GM18505 (cell line): ENCODE measurements at regions not wholly inside any gene's neighbourhood (a gene's known extent, or its start where the extent isn't known, plus 50 kb on each side); places are given as distances from the start of the nearest gene placed in this dataset.

Experiments
- ATAC-seq: cut with Tn5 transposase; IDR thresholded peaks from one replicate; pipeline ENCODE4 v1.9.1; 2021; ENCODE audit not compliant: unreplicated experiment
- POLR2A ChIP-seq: IDR thresholded peaks from 4 replicates; pipeline ENCODE4 v1.6.1; 2011; ENCODE audit warnings: borderline replicate concordance; ENCODE audit not compliant: insufficient read depth, insufficient read length; ENCODE audit errors: extremely low read depth

DNA sequence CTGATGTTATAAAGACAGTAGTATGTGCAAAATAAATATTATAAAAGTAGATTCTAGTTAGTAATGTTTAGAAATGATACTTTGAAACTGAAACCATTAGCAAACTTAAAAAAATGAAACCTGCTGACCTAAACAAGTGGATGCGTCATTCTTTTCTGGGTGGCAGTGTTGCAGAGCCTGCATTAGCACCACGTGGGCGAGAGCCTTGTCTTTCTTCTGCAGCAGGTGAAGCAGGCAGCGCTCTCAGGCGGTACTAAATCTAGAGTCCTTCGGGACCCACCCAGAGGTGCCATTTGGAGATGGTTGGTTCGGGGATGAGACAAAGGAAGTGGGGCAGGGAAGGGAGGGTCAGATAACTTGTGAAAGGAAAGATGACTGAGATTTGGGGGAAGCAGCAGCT, 759.1 kb upstream of the IGFBP3 start:
- ATAC-seq = no peak

DNA sequence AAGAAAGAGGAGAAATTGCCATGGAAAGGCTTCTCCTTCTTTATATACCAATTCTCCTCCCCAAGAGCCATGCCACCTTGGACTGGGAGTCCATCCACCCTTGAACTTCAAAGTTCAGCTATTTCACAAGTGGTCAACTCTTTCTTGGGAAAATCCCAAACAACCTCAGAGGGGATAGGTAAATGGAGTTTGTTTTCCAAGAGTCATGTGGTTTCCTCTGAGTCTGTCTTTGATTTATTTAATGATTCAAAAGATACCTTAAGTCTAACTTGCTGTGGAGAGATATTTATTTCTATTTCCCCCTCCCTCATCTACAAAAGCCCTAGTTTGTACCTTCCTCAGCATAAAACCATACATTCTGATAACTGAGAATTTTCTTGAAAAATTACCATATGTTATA, 758.6 kb upstream of the IGFBP3 start:
- no peak for ATAC-seq
- TF ChIP-seq POLR2A = no peak

More for the DNA sequence above, 759.1 kb upstream of the IGFBP3 start:
- TF ChIP-seq POLR2A = no peak

DNA sequence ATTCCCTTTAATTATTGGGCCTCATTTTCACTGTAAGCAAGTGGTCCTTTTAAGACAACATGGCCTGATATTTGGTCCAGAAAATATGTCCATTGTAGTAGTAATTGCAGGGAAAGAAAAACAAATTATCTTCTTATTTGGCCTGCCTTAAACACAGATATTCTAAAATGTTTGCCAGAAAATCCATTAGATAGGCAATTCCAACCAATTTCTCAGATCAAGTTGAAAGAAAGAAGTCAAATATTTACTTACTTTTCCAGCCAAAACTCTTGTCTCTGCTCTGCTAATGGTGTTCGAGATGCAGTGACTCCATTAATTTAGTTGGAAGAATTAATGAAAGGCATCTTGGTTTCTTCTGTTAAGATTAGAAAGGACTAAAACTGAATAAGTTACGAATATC, 757.3 kb upstream of the IGFBP3 start:
- TF ChIP-seq POLR2A = no peak
- no peak for ATAC-seq

DNA sequence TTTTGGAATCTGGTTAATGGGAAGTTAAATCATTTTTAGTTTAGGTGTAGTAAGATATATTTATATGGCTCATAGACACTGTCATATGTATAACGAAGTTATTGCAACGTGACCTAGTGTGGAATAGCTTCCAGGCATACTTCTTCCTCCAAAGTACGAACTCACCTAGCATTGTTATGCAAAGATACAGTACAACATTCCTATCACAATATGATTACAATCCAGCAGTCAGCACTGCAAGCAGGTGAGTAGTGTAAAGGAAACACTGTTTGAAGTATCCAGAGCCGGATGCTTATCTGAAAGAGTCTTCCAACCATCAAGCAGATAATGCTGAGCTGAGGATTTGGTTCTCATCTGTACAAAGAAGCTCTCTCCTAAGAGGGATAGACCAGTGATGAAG, 754.4 kb upstream of the IGFBP3 start:
- TF ChIP-seq POLR2A = no peak
- ATAC-seq = no peak

DNA sequence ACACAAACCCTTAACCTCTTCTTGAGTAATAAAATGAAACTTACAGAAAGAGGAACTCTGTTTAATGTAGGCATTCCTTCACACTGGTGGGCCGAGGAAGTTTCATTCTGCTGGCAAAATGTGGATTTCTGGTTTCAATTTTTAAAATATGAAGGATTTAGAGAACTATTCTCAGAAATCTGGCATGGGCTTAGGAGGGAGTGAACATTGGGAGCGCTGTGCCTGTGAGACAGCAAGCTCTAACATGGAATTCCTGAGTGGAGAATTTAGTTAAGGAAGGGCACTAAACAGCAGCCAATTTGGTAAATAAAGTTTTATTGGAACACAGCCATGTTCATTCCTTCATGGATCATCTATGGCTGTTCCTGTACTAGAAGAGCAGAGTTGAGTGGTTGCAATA, 751.8 kb upstream of the IGFBP3 start:
- TF ChIP-seq POLR2A = no peak
- ATAC-seq = no peak

DNA sequence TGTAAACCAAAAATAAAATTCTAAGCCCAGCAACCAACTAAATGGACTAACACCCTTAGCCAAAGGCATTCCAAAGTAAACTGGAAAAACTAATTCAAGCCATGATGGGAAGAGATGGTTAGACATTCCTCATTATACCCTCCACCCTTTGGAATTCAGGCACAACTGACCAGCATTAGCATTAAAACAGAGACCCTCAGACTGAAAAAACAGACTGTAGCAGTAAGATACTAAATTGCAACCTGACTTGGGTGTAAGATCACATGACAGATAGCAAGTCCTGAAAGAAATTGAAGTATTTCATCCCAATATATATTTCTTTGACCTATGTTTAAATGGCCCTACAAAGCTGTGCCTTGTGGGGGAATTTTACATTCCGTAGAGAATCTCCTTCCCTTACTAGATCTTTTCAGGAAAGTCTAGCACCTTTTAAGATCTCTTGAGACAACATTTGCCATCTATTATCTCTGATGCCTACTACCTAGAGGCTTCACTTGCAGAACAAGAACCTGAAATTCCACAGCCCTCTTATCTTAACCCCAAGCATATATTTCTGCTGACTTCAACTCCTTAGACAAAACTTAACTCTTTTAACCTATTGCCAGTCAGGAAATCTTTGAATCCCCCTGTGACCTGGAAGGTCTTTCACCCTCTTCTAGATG, 750.2 kb upstream of the IGFBP3 start:
- no peak for TF ChIP-seq POLR2A
- ATAC-seq = no peak

DNA sequence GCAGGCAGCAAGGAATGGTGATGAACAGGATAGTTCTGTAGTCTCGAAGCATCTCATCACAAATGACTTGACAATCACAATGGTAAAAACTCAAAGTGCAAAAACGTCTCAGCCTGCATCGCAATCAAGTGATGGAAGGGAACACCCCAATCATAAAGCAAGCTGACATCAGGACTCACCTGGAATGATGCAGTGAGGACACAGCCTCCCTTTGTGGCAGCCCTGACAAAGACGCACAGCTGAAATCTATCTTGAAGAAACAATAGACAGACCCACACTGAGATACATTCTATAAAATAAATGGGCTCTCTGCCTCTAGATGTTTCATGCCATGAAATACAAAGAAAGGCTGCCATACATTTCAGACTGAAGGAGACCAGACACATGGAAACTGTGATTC, 748.0 kb upstream of the IGFBP3 start:
- no peak for ATAC-seq
- no peak for TF ChIP-seq POLR2A

DNA sequence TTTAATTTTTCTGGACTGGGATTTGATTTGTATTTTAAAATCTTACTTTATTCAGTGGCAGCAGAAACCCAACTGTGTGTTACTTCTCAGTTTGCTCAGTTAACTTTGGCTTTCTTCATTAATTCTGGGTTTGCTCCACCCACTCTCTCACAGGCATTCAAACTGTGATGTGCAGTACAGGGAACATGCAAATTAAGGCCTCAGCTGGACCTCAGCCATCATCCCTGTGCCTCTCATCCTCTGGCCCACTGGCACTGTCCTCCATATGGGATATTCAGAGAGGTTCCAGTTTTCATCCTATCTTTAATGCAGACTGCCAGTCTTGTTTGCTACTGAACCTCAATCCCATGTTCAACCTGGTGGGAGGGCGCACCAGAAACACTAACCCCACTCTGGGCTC, 743.4 kb upstream of the IGFBP3 start:
- TF ChIP-seq POLR2A = no peak
- ATAC-seq = no peak

DNA sequence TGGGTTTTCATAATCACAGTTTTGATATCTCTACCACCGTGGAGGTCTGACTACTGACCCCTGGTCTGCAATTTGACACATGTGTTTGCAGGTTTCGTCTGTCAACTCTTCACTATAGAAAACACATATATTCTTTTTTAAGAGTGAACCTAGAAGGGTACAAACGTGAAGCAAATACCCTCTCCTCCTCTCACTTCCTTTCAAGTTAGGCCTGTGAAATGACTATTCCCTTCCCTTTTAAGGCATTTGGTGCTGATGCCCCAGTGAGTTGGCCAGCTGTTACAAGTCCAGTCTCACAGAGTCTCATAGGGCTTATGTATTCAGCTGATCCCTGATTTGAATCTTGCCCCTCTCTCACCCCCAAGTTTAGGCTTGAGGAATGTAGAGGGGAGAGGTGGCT, 742.0 kb upstream of the IGFBP3 start:
- ATAC-seq = no peak
- no peak for TF ChIP-seq POLR2A

DNA sequence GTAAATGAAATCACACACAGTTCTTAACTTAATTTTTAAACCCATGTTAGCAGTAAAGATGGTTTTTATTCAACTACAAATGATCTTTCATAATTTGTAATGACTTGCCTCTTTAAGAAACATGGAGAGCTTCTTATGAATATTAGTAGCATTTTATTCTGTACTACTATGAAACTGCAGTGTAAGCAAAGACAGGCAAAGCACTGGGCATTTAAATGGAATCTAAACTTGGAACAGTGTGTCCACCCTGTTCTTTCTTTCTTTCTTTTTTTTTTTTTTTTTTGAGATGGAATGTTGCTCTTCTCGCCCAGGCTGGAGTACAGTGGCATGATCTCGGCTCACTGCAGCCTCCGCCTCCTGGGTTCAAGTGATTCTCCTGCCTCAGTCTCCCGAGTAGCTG, 740.4 kb upstream of the IGFBP3 start:
- no peak for TF ChIP-seq POLR2A
- ATAC-seq = no peak

DNA sequence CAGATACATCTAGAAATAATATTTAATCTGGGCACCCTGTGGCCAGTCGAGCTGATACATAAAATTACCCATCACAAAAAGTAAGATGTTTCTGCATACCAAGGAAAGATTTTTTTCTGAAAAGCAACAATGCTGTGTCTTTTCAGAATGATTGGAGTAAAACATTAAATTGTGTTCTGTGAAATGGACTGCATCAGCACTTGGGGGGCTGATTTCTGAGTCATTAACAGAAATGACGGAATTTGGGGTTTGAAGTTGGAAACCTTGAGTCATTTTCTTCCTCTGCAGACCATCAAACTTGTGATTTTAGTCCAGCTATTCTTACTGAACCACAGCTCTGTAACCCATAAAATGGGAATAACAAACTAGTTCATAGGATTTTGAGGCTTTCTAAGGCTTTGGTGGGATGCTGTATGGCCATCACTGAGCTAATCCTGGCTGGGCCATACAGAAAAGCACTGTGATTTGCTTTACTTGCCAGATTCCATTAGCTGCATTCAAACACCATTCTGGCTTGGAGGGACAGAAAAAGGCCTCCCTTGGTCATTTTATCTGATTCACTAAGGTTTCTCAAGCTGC, 739.4 kb upstream of the IGFBP3 start:
- no peak for ATAC-seq
- TF ChIP-seq POLR2A = no peak

DNA sequence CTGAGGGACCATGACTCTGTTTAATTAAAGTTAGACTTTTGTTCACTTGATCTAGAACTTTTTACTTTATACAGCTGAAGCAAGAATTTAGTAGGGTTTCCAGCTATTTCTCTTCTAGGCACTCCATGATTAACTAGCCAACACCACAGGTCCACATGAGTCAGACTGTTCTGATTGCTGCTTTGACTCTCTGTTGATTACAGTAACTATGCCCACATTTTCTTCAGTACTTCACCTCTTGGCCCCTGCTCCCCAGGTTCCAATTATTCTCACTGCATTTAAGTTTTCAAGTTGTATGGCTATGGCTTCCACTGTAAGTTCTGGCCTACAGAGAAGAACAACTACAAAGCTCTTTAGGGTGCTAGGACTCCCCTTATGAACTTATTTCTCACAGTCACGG, 737.2 kb upstream of the IGFBP3 start:
- no peak for ATAC-seq

DNA sequence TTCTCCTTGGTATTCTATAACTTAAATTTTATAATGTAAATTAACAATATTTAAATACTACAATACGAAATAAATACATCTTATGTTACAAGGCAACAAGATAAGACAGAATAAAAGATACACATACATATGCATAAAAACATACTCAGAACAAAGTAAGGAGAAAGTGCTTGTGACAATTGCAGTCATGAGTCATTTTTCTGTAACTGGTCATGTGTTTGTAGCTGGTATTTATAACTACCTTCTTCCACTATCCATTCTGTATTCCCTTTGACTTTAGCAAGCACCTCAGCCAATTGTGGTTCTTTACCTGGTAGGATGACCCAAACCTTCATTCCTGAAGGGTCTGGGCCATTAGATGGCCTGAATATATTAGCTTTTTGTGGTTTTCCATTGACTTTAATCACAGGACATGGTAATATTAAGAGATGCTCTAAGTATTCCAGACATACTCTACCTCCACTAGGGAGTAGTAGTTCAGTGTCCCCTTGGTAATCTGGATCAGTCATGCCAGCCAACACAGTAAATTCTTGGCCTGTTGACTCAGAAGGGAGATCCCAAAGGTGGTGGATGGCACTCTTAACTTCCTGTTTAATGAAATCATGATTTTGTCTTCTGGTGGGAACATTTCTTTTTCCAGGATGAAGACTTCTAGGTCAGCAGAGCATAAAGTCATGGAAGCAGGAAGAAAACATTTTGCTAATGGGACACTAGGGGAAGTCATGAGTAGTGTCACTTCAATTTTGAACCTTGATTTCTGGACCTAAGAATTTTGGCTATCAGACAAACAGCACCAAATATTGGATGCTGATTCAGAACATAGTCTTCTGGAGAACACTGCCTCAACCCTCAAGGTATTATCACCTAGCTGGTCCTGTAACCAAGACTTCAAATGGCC, 733.7 kb upstream of the IGFBP3 start:
- no peak for TF ChIP-seq POLR2A
- ATAC-seq = no peak

More for the DNA sequence above, 737.2 kb upstream of the IGFBP3 start:
- no peak for TF ChIP-seq POLR2A

DNA sequence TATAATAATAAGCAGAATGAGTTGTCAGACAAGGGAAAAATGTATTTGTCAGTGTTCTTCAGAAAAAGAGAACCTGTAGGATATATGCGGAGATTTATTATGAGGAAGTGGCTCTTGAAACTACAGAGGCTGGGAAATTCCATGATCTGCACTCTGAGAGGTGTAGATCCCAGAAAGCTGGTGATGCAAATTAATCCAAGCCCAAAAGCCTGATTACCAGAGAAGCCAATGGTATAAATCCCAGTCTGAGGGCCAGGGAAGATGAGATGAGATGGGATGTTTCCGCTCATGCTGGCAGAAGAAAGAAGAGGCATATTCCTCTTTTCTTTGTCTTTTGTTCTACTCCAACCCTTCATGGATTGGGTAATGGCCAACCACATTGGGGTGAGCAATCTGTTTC, 732.8 kb upstream of the IGFBP3 start:
- ATAC-seq = no peak
- no peak for TF ChIP-seq POLR2A
